ENCODE measurements at regions not wholly inside any gene's neighbourhood (a gene's known extent, or its start where the extent isn't known, plus 50 kb on each side); places are given as distances from the start of the nearest gene placed in this dataset.

DNA sequence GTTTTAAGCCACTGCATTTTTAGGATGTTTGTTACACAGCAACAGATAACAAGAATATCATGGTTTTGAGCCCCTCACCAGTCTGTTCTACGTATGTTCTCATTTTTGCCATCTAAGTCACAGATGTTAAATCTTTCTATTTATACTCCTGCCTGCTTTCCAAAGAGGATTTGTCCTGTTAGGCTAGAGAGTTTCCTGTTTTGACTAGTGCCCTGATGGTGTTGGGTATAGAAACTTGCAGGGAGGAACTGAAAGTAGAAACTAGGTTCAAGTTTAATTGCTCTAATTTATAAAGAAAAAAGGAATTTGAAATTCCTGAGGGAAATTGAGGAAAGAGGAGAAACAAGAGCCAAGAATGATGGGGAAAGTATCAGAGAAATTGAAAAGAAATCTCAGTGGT lies 74.4 kb upstream of the COCH start:
- TF ChIP-seq, protein P1, sequence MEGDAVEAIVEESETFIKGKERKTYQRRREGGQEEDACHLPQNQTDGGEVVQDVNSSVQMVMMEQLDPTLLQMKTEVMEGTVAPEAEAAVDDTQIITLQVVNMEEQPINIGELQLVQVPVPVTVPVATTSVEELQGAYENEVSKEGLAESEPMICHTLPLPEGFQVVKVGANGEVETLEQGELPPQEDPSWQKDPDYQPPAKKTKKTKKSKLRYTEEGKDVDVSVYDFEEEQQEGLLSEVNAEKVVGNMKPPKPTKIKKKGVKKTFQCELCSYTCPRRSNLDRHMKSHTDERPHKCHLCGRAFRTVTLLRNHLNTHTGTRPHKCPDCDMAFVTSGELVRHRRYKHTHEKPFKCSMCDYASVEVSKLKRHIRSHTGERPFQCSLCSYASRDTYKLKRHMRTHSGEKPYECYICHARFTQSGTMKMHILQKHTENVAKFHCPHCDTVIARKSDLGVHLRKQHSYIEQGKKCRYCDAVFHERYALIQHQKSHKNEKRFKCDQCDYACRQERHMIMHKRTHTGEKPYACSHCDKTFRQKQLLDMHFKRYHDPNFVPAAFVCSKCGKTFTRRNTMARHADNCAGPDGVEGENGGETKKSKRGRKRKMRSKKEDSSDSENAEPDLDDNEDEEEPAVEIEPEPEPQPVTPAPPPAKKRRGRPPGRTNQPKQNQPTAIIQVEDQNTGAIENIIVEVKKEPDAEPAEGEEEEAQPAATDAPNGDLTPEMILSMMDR (IDR thresholded peaks at IDR 0.05): no peak
- TF ChIP-seq EZH2 (IDR thresholded peaks at IDR 0.05): no peak
- TF ChIP-seq EZH2phosphoT487 (IDR thresholded peaks at IDR 0.05): no peak
